ENCODE measurements at regions not wholly inside any gene's neighbourhood (a gene's known extent, or its start where the extent isn't known, plus 50 kb on each side); places are given as distances from the start of the nearest gene placed in this dataset.
"Not testable (repeated sequence)": the region's sequence is repeated elsewhere in the genome, so short reads cannot be mapped to it uniquely, and the experiment has no call there.

DNA sequence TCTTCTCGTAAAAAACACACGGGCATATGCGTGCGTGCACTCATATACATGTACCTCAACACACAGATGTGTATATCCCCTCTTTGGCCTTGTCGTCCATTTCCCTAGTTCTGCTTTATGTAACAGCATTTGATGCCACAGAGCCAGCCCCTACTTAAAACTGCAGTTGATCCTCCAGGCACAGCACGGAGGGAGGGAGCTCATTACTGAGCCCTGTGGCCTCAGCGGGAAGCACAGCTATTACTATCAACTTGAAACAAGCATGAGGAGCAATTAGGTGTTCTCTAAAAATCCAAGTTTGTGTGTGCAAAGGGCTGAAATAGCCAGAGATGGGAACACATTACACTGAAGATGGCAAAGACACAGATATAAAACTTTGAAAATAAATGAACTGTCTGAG is 580.9 kb downstream of the GLRX3 start:
- no peak for DNase-seq (ENCODE audit: low read depth in 2 of 2)

DNA sequence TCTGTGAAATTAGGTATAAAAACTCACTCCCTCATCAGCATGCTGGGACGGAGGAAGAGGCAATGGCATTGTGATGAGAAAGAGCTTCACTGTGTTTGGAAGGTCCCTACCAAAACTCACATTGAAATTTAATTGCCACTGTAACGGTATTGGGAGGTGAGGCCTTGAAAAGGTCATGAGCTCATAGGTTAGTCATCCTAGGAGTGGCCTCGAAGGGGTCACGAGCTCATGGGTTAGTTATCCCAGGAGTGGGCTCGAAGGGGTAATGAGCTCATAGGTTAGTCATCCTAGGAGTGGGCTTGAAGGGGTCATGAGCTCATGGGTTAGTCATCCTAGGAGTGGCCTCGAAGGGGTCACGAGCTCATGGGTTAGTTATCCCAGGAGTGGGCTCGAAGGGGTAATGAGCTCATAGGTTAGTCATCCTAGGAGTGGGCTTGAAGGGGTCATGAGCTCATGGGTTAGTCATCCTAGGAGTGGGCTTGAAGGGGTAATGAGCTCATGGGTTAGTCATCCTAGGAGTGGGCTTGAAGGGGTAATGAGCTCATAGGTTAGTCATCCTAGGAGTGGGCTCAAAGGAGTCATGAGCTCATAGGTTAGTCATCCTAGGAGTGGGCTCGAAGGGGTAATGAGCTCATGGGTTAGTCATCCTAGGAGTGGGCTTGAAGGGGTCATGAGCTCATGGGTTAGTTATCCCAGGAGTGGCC is 582.7 kb downstream of the GLRX3 start:
- DNase-seq (ENCODE audit: low read depth in 2 of 2), result not testable (repeated sequence)

DNA sequence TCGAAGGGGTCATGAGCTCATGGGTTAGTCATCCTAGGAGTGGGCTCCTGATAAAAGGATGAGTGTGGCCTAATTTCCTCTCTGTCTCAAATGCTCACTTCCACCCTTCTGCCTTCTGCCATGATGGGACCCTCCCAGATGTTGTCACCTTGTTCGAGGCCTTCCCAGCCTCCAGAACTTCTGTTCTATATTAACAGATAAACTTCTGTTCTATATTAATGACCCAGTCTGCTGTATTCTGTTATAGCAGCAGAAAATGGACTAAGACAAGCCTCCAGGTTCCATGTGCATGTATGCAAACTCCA is 583.2 kb downstream of the GLRX3 start:
- DNase-seq (ENCODE audit: low read depth in 2 of 2), result no peak

DNA sequence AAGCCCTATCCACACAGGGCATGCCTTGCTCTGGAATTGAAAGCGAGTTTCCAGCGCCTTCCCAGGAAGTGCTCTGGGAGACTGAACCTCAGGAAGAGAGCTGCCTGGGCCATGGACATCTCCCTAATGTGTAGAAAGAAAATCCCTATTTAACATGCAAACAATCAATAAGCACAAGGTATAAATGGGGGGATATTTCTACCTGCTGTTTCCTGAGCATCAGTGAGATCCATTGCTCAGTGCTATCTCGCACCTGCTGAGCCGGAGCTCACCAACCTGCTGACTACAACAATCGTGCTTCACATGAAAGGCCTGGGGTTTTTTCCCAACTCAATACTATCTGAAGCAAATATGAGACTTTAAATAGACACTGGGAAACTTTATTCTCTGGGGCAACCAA is 584.0 kb downstream of the GLRX3 start:
- no peak for DNase-seq (ENCODE audit: low read depth in 2 of 2)

DNA sequence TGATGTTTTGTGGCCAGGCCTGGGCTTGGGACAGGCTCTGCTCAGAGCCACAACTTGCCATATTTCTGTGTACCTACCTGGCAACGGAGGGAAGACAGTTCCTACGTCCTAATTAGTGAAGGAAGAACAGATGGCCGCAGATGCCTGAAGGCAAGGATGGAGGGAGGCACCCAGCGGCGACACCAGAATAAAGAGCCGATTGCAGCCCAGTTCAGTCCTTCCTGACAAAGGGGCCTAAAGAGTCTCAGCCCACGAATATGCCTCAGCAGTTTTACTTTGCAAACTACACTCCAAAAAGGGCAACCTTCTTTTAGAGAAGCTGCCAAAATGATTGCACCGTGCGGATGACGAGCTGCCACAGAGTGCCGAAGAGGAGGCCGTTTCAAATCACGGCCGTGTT is 585.8 kb downstream of the GLRX3 start:
- no peak for DNase-seq (ENCODE audit: low read depth in 2 of 2)

DNA sequence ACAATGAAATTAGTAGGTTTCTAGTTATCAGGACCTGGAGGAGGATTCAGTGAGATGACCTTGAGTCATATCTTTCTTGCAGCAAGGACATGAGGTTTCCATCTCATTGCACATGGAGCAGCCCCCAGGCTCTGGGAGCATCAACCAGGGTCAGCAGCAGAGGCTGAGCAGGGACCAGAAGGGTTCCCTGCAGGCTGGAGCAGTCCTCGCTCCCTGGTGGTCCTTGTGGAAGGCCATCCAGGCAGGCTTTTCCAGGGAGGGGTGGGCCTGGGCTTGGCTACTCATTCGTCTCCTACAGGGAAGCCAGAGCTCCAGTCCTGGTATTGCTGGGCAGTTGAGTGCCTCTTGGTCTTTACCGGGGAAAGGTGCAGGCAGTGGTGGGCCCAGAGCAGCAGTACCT is 587.5 kb downstream of the GLRX3 start:
- no peak for DNase-seq (ENCODE audit: low read depth in 2 of 2)

DNA sequence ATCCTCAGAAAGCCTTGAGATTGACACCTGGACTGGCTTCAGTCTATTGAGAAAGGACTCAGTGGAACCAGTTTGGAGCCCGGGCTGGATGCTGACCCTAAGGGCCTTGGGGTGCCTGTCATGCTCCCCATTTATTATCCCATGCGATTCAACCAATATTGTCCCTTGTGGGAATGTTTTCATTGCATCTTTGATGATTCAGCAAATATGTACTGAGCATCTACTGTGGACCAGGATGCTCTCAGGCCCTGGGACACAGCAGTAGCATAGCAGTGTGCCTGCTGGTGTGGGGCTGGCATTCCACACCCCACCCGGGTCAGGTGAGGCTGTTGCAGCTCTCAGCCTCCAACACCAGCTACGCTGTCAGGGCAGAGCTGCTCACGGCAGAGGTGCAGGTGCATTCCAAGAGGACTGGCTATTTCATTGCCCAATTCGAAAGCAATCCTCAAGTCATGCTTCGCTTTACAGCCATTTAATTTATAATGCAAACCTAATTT is 586.0 kb downstream of the TCERG1L start:
- no peak for DNase-seq (ENCODE audit: low read depth in 2 of 2)

DNA sequence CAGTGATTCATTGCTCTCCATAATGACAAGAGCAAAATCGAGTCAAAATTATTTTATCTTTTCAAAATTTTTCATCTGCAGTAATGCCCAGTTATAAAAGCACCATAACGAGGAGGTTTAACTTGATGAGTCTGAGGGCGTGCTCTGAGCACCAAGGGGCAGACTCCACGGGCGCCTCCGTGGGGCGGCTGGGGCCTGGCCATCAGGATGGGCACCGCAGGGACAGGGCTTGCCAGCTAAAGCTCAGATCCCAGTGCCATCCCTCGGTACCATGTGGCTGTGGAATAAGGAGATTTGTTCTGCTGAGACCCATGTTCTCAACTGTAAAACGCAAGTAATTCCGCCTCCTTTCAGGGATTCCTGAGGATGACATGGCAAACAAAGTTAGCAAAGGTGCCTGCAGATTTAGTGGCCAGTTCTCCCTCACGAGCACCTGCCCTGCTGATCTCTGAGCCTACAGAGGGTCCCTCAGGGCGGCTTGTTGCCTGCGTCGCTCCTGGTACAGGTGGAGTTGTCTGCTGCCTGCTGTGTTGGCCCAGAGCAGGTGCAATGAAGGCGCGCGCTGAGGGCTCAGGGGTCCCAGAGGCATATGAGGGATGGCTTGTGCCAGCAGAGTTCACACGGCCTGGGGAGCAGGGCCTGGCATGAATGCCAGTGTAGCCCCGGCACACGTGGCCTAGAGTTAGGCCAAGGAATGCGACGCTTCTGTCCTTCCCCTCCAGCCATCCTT is 584.4 kb downstream of the TCERG1L start:
- no peak for DNase-seq (ENCODE audit: low read depth in 2 of 2)

DNA sequence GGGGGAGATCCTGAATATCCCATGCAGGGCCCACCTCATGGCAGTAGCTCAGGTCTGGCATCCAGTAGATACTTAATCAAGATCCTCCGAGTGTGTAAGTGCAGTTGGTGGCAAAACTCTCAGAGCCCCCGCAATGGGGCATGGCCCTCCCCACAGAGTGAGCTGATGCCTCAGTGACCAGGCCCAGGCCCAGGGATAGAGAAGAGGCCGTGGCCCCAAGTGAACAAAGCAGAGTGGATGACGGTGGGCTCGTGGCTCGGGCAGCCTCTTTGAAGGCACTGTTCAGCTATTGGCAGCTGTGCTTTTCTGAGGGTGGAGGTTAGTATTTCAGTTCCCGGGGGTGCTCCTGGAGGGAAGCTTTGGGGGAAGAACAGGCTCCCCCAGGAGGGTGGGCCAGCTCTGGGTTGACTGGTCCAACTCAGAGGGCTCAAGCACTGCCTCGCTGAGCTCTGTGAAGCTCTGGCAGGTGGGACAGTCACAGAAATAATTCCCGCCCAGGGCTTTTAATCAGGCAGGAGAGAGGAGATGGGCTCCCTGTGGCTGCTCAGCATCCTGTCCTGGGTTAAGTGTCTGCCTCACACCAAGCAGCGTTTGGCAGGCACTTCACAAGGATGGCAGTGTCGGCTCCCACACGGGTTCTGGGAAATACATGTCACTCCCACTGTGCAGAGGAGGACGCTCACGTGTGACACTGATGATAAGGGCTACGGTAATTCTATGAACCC is 583.6 kb downstream of the TCERG1L start:
- DNase-seq (ENCODE audit: low read depth in 2 of 2), result no peak

DNA sequence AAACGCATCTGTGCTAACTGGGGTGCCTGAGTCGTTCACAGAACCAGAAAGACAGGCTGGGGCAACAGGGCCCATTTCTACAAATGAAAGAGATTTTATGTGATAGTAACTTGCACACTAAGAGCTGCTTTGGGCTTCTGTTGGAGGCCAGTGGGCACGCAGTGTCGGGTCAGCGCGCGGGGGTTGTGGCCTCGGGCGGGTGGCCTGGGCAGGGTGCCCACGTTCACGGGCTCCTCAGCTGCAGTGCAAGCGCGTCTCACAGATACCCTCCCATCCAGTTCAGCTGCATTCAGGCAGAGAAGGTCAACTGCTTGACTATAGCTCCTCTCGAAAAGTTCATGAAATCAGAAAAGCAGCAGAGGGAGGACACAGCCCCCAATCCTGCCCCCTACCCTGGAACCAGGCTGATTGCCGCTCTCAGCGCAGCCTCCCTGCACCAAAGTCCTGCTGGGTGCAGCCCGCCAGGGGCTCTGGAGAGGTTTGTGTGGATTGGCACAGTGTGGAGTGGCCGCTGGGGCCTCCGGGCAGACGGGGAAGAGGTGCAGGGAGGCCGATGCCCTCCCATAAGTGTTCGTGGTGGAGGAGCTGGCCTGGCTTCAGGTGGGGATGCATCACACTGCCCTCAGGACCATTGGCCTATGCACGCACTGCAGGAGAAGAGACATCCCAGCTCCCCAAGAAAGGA is 582.8 kb downstream of the TCERG1L start:
- DNase-seq (ENCODE audit: low read depth in 2 of 2), result no peak

DNA sequence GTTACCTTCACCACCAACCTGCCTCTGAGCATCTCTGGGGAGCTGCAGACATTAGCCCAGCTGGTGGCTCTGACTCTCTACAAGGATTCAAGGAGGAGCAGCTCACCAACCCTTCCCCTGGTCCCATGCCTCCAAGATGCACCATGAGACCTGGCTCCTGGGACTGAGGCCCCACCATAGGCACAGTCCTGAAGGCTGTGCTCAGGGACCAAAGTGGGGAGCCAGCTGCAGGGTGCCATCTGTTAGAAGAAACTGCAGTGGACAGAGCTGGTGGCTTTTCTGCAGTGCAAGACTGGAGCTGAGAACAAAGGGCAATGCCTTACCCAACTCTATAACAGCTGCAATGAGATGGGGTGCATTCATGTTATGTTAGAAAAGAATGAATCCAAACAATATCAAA is 581.6 kb downstream of the TCERG1L start:
- no peak for DNase-seq (ENCODE audit: low read depth in 2 of 2)

DNA sequence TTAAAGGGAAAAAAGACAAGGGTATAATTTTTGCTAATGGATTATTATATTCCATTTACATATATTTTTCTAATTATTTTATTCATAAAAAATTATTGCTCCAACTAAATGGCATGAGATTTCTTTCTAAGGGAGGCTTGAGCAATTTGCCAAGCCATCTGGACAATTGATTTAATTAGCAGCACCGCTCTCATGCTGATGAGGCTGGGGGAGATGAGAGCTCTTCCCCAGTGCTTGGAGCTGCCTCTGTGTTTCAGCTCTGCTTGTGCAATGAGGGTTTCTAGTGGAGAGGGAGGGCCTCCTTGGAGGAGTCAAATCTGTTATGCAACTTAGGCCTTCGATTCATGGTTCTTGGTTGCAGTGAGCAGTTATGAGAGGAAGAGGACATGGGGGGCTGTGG is 574.3 kb downstream of the TCERG1L start:
- no peak for DNase-seq (ENCODE audit: low read depth in 2 of 2)

DNA sequence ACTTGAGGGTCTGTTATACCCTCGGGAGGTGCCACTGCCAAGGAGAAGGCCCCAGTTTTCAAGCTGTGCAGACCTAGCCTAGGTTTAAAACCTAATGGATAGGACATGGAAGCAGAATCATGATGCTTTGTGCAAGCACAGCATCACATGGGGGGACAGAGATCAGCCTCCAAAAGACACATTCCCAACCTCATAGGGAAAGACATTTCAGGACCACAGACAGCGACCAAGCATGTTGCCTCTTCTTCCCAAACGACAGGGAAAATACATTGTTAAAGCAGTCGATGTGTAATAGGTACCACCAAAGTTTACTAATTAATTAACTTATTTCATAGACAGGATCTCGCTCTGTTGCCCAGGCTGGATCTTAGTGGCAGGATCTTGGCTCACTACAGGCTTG is 573.9 kb downstream of the TCERG1L start:
- DNase-seq (ENCODE audit: low read depth in 2 of 2), result no peak

DNA sequence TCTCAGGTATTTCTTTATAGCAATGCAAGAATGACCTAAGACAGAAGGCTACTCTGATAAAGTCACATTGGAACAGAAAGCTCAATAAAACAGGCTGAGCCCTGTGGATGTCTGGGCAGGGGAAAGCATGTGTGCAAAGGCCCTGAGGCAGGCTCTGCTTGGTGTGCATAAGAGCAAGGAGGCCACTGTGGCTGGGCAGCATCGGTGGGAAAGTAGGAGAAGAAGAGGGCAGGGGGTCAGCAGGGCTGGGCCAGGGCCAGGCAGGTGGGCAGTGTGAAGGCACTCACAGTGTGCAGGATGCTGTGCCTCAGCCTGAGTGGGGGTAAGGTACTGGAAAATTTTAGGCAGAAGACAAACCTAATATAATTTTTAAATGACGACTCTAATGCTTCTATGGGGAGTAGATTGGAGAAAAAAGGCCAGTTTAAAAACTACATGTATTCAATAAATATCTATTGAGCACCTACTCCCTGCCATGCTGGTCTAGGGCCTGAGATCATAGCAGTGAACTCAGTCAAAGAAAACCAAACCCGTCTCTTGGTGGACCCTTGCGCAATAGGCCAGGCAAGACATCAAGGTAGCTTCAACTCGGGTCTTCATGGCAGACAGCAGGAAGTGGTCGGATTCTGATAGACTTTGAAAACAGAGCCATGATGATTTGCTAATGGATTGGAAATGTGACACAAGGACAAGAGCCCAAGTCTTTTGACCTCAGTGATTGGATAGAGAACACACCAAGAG is 572.3 kb downstream of the TCERG1L start:
- DNase-seq (ENCODE audit: low read depth in 2 of 2), result no peak

DNA sequence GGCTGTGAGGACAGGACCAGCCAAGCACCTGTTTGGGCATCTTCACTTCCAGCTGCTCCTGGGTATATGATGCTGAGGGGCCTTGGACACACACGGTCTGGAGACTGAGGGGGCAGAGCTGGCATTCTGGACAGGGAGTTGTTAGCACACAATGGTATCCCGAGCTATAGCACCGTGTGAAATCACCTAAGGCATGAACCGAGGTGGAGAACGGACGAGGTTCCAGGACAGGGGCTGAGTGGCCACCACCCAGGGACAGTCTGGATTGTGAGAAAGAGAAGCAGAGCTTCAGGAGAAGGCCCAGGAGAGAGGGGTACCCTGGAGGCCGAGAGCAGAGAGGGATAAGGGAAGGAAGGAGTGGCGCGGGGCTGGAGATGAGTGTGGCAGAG is 571.8 kb downstream of the TCERG1L start:
- no peak for DNase-seq (ENCODE audit: low read depth in 2 of 2)

DNA sequence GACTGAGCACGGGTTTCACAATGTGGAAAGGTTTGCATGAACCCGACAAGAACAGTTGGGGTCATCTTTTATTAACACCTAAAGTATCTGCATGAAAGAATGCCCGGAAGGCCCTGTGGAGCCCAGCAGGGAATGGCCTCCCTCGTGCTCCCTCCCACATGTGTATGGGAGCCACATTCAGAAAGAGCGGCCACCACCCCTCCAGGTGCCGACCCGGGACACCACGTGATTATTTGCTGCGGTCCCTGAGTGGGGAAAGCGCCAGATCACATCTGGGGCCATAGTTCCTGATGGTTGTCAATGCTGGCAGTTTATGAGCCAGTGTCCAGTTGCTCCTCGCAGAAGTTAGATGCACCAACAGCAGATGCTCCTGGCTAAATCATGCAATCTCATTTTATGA is 571.4 kb downstream of the TCERG1L start:
- no peak for DNase-seq (ENCODE audit: low read depth in 2 of 2)

DNA sequence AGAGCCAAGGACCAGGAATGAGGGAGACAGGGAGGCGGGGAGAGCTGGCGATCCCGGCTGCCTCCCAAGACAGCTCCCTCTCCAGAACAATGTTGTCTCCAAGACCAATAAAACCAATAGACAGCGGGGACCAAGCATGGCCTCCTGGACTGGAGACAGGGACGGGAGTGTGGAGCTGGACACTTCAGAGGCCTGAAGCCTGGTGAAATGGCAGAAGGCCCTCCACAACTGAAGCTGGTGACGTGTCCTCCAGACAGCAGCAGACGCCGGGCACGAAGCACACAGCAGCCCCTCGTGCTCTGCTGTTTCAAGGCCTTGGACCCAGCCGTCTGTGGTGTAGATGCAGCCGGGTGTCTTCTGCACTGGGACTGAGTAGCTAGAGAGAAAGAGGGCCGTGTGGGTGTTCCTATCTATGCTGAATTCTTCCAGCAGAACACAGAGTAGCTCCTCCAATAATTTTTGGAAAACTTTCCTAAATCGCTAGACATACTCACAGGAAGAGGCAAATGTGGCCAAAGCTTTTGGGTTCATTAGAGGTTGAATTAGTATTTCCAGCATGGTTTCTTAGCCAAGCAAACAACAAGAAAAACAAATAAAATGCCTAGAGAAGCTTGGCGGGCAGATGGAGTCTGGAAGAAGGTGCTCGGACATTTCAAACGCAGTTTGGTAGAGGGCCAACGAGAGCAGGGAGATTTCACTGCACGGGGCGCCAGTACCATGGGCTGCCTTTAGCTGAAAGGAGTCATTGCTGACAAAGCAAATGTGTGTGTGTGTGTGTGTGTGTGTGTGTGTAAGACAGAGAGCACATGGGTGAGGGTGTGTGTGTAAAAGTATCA is 570.4 kb downstream of the TCERG1L start:
- no peak for DNase-seq (ENCODE audit: low read depth in 2 of 2)

DNA sequence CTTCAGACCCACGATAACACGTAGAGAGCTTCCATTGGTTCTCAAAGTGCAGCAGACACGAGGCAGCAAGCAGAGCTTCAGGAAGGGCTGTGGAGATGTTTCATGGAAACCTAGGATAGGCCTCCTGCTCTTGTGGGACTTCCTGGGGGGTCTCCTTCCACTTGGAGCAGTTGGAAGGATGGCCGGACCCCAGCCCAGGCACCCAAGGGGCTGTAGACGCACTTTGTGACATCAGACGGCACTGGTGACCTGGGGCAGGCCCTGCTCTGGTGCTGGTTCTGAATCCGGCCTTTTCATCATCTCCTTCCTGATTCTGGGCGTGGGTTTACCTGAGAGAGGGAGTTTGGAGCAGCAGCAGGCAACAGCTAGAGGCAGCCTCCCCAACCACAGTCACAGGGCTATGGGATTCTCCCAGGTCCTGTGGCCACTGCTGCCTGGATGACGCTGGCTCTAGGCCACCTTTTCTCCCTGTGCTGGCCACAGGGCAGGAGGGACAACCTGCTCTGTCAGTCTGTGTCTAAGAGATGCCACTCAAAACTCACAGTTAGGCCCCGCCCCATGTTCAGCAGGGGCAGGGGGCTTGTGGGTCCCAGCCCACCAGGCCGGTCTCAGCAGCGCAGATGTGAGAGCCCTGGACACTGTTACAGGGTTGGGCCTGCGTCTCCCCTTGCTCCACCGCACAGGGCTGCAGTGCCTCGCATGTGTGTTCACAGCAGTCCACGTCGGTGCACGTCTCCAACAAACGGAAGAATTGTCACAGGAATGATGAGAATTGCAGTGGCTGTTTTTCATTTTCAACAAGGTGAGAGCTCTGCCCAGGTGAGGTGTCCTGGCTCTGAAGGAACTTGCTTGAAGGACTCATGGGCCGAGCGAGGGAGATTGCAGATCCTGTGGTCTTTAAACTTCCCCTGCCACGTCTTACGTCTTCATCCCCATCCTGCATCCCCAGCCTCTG is 569.3 kb downstream of the TCERG1L start:
- no peak for DNase-seq (ENCODE audit: low read depth in 2 of 2)

DNA sequence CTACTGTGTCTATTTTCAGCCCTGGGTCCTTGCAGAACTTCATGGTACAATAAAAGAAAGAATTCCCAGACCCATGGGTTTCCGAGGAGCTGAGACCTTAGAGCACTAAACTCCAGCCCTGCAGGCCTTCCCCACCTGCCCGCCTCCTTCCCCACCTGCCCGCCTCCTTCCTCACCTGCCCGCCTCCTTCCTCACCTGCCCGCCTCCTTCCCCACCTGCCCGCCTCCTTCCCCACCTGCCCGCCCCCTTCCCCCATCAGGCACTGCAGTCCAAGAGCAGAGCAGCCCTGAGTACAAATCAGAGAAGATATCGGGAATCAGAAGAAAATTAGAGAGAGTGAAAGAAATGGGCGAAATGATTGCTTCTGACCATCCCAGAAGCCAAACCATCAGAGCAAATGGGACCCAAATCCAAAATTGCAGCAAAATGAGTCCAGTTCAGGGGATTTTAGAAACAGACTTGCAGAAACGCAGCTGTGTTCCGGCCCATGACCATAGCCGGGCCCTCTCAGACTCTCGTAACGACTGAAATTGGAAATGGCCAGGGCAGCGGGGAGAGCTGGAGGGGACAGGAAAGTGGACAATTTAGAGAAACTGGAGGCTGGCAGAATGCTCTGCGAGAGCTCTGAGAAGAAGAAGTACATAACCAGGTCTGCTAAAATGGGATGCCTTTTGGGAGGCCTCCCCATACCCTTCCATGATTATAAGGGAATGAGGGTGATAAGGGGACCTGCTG is 568.4 kb downstream of the TCERG1L start:
- no peak for DNase-seq (ENCODE audit: low read depth in 2 of 2)

All from stimulated activated CD4-positive, alpha-beta T cell treated with anti-CD3 and anti-CD28 coated beads, Interleukin-12 subunit alpha, Interleukin-12 subunit beta, amount 100 ng/mL, for 24 hours (primary cell).